Cerebellar cortex (tissue), 1 donor: ENCODE measurements at regions not wholly inside any gene's neighbourhood (a gene's known extent, or its start where the extent isn't known, plus 50 kb on each side); places are given as distances from the start of the nearest gene placed in this dataset.

Experiments used
- DNase-seq: peaks from one replicate; pipeline ENCODE4 v3.0.0-alpha.2; 2015; ENCODE audit warnings: low spot score

DNA sequence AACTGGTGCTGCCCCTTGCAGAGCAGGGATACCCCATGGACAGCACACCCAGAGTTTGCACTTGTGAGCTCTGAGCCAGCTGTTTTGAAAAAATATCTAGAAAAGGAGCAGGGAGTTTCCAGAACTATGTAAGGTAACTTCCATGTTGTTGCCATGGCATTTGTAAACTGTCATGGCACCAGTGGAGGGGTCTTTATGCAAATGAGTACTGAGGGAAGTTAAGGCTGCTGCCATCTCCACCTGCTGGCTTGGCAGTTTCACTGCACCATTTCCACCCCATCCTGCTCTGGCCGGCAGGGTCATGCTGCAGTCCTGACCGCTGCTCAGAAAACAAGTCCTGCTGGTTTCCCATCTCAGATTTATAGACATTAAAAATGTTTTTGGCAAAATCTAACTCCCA, 52.3 kb upstream of the SNTG2 start:
- peak; percentile 18 for DNase-seq

DNA sequence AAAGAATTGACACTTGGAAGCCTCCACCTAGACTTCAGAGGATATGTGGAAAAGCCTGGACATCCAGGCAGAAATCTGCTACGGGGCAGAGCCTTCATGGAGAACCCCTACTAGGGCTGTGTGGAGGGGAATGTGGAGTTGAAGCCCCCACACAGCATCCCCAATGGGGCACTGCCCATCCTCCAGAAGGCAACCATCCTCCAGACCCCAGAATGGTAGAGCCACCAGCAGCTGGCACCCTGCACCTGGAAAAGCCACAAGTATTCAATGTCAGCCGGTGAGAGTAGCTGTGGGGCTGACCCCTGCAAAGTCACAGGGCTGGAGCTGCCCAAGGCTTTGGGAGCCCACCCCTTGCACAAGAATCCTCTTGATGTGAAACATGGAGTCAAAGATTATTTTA, 53.6 kb upstream of the SNTG2 start:
- no peak for DNase-seq

DNA sequence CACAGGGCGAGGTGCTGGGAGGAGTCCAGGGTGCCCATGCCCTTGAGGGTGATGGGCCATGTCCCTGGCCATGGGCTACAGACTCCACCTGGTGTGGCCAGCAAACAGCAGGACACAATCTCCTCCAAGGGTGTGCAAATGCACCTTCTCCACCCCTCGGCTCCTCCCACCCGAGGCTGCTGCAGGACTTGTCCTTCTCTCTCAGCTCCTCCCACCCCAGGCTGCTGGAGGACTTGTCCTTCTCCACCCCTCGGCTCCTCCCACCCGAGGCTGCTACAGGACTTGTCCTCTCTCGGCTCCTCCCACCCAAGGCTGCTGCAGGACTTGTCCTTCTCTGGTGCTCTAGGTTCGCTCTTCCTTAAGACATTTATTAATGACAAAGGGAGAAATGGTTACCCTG, 57.3 kb upstream of the SNTG2 start:
- peak; percentile 7 for DNase-seq

DNA sequence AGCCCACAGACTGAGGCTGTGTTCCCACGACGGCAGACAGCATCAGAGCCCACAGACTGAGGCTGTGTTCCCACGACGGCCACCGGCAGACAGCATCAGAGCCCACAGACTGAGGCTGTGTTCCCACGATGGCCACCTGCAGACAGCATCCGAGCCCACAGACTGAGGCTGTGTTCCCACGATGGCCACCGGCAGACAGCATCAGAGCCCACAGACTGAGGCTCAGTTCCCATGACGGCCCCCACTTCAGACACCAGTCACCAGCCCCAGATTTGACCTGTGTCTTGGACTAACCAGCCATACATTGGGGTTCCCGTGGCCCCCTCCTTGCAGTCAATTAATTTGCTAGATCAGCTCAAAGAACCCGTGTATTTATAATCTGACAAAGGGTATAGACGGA, 57.8 kb upstream of the SNTG2 start:
- DNase-seq = no peak

DNA sequence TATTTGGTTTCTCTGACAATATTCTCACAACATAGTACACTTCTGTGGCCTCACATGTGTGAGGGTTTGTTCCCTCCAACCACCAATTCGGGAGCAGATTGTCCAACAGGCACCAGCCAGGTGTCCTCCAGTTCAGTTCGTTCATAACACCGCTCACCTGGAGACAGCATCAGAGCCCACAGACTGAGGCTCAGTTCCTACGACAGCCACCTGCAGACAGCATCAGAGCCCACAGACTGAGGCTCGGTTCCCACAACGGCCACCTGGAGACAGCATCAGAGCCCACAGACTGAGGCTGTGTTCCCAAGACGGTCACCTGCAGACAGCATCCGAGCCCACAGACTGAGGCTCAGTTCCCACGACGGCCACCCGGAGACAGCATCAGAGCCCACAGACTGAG, 58.2 kb upstream of the SNTG2 start:
- DNase-seq = no peak

DNA sequence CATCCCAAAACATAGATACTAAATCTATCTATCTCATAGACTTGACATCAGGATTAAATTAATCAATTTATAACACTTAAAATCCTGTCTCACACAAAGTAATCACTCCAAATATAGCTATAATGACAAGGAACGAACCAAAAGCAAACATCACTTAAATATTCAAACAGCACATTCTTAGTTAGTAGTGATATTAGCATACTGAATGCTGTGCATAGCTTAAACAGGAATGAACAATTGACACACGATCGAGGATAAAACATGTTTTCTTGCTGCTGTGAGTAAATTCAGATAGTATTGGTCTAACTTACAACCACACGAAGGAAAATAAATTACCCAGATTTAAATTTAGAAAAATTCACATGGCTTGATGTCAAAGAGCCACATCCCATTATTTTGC, 58.9 kb upstream of the SNTG2 start:
- no peak for DNase-seq

DNA sequence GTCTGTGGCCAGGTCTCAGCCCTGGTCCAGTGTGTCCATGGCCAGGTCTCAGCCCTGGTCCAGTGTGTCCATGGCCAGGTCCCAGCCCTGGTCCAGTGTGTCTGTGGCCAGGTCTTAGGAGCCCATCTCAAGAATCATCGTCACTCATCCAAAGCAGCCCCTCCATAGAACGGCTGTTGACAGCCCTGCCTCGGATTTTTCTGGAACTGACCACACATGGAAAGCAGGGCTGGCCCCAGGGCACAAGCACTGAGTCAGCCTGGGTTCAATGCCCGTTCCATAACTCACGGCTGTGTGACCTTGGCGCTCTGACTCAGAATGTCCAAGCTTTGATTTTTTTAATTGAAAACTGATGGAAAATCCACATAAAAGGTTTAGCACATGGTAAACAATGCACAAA, 59.9 kb upstream of the SNTG2 start:
- no peak for DNase-seq

DNA sequence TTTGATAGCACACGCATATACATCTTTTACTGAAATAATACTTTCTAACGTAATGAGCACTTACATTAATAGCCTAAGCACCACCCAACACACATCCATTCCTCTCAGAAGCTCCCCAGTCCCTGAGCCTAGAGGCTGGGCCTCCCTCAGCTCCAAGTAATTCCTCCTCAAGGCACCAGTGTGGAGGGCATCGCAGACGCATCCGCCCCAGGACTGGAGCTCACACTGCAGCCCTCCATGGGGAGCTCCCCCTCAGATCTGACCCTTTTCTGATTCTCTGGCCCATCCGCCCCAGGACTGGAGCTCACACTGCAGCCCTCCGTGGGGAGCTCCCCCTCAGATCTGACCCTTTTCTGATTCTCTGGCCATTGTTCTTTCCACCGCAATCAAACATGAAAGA, 60.4 kb upstream of the SNTG2 start:
- DNase-seq = no peak

DNA sequence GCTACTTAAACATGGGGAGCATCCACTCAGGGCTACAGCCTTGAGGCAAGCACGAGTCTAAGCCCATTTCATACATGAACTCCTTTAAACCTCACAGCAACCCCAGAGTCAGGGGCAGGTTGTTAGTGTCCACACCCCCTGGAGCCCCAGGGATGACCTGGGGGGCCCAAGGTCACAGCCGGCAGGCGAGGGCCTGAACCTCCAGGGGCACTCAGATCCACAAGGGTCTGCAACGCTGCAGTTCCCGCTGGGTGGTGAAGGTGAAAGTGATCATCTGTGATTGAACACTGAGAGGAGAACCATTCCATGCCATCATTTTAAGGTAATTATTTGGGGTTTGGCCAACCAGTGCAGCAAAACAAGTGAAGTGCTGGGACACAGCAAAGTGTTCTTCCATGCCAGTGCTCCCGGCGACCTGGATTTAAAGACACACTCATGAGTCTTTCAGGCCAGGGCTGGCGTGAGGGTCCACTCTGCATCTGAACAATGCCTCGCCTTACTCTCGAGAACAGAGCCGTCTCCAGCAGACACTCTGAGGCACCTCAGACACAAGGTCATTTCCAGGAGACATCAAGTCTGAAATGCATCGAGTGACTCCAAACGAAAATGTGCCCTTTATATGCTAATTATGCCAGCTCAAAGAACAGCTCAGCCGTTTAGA, 61.6 kb upstream of the SNTG2 start:
- DNase-seq = no peak

DNA sequence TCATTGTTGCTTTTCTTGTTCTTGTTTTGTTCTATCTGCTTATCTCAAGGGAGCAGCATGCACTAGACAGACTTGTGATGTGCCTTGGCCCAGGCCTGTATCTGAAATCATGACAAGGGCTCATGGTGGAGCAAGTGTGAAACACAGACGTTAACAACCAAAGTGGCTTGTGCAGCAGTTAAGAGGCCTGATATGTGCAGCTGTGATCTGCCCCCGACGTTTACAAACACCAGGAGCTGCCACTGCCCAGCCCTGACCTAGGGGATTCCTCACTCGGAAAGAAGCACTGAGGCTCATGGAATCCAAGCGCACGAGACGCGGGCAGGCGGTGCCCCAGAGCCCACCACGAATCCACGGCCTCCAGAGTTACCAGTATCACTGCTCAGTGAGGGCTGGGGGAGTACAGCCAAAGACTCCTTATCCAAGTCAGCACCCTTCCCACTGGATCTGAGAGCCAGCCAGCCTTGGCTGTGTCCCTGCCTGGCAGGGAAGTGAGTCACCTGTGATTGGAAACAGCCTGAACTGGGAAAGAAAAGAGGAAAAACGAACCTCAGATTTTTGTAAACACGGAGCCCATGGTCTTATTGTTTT, 62.3 kb upstream of the SNTG2 start:
- DNase-seq = no peak

DNA sequence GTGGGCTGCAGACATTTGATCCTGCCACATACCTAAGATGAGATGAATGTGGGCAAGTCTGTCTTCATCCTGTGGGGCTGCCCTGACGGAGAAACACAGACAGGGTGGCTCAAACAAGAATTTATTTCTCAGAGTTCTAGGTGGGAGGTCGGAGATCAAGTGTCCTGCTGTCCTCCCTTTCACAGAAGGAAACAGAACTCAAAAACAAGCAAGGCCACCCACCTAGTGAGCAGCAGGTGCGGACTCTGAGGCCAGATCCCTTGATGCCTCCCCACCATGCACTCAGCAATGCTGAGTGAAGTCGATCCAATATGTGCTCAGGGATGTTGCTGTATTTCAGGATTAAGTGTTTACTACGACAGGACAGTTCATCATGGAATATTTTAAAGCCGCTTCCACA, 63.0 kb upstream of the SNTG2 start:
- no peak for DNase-seq

DNA sequence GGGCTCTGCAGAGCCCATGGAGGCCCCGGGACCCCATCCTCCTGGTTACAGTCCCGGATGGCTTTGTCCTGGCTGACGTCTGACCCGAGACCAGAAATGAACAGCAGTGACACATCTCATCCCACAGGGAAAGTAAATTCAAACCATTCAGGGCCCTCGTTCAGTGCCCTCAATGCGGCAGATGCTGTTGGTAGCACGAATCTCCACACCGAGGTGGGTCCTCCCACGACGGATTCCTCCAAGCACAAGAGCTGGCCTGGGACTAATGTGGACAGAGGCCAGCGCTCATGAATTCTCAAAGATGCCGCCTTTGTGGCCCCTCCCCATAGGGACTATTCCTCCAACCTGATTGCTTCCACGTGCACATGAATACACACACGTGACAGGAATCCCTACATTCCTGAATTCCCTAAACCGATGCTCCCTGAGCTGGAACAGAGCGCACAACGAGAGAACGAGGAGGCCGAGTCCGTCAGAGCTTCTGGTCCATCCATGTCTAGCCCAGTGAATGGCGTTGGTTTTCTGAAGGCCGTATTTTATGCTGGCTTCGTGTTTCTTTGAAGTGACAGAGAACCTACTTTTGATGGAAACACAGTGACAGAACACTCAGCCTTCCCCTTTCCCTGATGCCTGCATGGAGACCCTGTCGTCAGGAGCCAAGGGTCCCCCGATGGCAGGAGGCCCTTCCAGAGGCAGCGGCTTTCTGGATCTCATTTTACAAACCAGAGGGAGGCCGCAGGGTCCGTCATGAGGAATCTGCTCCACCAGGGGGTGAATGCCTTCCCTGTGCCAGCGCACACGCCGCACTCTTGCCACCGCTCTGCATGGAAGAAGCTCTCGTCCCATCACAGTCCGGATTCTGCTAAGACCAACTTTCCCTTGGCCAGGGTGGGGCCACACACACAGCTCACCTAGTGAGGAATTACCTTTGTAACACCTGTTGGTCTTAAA, 64.3 kb upstream of the SNTG2 start:
- DNase-seq = no peak

DNA sequence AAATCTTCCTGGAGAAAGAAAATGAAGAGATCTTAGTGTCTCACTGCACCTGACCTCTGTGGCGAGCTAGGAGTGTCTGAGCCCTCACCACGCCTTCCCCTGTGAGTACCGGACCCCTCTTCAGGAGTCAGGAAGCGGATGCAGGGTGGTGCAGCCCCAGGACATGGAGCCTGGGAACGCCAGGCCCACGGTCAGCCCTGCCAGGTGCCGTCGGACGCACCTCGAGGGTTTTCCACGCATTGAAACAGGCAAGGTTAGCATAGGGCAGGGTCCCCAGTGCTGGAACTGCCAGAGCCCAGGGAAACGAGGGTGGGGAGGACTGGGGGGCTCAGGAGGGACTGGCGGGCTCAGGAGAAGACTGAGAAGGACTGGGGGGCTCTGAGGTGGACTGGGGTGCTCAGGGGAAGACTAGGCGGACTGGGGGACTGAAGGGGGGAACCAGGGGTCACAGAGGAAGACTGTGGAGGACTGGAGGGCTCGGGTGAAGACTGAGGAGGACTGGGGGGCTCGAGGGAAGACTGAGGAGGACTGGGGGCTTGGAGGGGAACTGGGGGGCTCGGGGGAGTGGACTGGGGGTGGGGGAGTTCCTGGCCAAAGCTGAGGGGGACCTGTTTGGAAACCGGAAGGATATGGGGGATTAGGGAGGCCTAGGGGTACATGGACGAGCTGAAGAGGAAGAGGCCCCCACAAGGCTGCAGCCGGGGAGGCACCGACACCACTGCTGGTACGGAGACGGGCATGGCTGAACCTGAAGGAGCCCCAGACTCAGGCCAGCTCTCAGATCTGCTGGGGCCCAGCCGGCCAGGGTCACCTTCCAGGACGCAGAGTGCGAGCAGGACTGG, 65.2 kb upstream of the SNTG2 start:
- DNase-seq = no peak

DNA sequence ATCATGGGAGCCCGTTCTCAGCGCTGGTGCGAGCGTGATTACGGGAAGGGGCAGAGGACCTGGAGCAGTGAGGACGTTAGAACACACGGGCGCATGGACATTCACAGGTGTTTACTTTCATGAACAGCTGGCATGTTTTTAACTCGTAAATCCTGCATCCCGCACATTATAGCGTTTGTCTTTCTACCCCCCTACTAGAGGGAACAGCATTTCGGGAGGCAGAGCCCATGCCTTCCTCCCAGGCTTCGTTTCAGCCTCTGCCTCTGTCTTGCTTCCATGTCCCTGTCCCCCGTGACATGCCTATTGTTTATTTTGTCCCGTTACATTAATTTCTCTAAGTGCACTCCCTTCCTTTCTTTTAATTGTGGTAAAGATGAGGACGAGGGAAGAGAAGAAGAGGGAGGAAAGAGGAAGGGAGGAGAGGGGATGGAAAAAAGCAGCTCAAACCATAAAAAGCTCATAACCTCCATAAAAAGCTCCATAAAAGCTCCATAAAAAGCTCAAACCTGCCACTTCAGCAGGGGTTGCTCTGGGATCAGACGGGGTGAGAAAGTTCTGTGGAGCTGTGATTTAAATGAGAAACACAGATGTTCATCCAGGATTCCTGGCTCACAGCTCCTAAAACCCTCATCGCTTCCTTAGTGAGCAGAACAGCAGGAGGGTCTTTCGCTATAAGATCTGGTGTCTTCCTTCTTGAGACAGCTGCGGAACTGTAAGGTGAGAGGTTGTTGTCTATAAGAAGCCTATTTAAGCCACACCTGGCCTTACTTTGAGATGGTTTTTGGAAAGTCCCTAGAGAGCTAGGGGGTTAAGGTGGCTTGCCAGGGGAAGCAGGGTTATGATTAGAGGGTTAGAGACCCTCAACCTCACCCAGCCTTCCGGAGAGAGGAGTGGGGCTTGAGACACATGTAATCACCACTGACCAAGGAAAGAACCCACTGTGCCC, 66.6 kb upstream of the SNTG2 start:
- no peak for DNase-seq

DNA sequence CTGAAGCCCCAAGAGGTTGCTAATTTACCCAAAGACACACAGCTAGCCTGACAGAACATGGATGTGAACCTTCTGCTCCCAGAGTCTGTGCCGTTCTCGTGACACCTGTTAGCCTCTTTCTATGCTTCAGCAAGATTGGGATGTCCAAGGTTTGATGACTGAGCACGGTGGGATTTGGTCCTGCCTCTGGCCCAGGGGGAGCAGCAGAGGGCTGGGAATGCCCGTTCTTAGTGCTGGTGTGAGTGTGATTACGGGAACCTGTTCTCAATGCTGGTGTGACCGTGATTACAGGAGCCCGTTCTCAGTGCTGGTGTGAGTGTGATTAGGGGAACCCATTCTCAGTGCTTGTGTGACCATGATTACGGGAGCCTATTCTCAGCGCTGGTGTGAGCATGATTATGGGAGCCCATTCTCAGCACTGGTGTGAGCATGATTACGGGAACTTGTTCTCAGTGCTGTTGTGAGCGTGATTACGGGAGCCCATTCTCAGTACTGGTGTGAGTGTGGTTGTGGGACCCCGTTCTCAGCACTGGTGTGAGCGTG, 67.3 kb upstream of the SNTG2 start:
- no peak for DNase-seq

DNA sequence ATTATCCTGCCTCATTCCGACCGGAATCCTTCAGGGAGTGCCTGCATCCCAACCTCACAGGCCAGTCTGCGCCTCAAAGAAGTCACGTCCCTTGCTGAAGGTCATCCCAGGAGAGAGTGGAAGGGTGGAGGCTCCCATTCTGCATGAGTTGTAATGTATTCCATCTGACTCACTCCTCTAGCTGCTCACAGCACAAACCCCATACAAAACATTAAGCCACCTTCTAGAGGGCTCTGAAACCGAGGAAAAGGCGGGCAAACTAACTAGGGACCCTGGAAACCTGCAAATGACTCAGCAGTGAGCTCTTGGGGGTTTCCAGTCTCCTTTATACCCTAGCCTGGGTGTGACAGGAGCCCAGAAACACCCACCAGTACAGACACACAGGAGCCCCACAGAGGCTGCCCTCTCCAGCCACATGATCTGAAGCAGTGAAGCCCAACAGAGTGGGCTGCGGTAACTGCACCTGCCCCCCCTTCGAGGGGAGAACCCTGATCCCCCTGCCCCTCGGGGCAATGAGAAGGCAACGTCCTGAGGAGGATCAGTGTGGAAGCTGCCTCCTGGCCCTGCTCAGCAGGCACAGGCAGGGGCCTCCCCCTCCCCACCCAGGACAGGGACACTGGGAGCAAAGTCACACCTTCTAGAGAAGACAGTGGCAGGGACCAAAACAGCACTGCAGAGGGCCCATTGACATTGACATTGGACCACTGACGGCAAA, 69.3 kb upstream of the SNTG2 start:
- no peak for DNase-seq

DNA sequence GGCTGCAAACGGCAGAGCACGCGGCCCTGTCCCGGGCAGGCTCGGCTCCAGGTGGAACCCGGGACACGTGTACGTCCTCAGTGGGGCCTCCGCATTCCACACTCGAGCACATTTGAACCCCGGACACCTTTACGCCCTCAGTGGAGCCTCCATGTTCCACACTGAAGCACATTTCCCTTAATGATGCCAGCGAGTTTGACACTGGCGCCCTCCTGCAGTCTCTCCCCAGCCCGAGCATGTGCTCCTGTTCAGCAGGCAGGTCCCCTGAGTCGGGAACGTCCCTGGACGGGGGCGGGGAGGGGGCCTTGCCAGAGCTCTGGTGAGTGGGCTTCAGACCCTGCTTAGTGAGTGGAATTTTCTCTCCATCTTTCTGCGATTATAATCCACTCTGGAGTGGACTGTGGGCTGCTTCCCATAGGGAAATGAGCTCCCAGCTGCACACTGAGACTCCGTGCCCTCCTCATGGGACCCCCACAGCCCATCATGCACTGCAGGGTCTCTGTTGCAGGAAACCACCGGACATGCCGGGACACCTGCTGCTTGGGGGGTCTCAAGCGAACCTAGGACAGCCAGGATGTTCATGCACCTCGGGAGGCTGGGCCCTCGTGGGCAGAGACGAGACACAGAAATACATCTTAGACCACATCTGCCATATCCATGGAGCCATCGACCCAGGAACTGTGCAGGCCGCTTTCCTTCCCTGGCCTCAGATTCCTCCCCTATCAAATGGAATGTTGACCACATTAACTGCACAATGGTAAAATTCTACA, 70.3 kb upstream of the SNTG2 start:
- no peak for DNase-seq

DNA sequence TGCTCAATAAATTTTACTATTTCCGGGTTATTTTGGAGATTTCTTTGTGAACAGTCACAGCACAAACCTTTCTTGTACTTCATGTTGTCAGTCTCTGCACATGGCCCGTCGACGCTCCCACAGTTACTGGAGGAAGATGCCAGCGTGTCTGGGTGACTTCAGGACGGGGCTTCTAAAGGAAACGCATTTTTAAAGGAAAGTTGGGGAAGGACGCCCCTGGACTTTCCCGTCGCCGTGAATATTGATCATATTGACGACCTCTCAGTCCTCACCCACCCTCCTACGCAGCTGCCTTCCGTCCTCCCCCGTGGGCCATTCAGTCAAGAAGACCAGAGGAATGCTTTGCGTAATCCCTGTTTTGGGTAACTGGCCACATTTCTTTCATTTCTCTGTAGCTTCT, 71.1 kb upstream of the SNTG2 start:
- no peak for DNase-seq

DNA sequence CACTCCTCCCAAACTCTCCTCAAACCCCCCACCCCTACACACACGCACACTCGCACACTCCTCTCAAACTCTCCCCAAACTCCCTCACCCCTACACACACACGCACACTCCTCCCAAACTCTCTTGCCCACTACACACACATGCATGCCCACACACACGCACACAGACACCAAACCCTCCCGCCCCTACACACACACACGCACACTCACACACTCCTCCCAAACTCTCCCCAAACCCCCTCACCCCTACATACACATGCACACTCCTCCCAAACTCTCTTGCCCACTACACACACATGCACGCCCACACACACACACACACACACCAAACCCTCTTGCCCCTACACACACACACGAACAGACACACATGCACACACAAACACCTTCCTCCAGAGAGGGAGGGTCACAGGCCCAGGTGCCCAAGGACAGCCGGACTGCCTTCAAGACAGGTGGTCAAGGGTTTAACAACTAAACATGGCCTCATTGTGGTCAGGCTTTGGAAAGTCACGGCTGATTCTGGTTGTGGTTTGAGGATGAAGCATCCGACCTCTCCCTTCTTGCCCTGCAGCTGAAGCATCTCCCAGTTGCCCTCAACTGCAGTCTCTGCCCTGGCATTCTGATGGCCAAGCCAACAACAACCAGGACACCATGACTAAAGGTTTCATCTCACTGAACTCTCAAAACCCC, 72.3 kb upstream of the SNTG2 start:
- DNase-seq = no peak
